Stimulated activated CD4-positive, alpha-beta T cell treated with anti-CD3 and anti-CD28 coated beads, Interleukin-12 subunit alpha, Interleukin-12 subunit beta, amount 100 ng/mL, for 24 hours (primary cell): ENCODE measurements at regions not wholly inside any gene's neighbourhood (a gene's known extent, or its start where the extent isn't known, plus 50 kb on each side); places are given as distances from the start of the nearest gene placed in this dataset.
"Not testable (repeated sequence)": the region's sequence is repeated elsewhere in the genome, so short reads cannot be mapped to it uniquely, and the experiment has no call there.

Source experiments
- DNase-seq, 2 experiments: peaks; one replicate each; pipeline ENCODE4 v3.0.0-alpha.2; 2020; ENCODE audit warnings: low read depth in 2 of 2

- DNase-seq, result no peak
Measured at GRCh38 chr16:52386694-52387093, 160.2 kb downstream of the TOX3 start.

- no peak for DNase-seq
Measured at GRCh38 chr16:52384378-52384777, 162.6 kb downstream of the TOX3 start.

- no peak for DNase-seq
Measured at GRCh38 chr16:52383640-52384292, 163.2 kb downstream of the TOX3 start.

- no peak for DNase-seq
Measured at GRCh38 chr16:52383119-52383518, 163.8 kb downstream of the TOX3 start.

- no peak for DNase-seq
Measured at GRCh38 chr16:52379551-52379950, 167.4 kb downstream of the TOX3 start.

GRCh38 chr16:52376676-52377280 is 170.2 kb downstream of the TOX3 start:
- no peak for DNase-seq

- no peak for DNase-seq
Measured at GRCh38 chr16:52372313-52372712, 174.6 kb downstream of the TOX3 start.

GRCh38 chr16:52368859-52369258 is 178.1 kb downstream of the TOX3 start:
- no peak for DNase-seq

- DNase-seq, result no peak
Measured at GRCh38 chr16:52367821-52368220, 179.1 kb downstream of the TOX3 start.

- DNase-seq, result no peak
Measured at GRCh38 chr16:52366983-52367382, 180.0 kb downstream of the TOX3 start.

GRCh38 chr16:52364500-52364899 is 182.4 kb downstream of the TOX3 start:
- DNase-seq, result no peak

- no peak for DNase-seq
Measured at GRCh38 chr16:52363082-52363481, 183.9 kb downstream of the TOX3 start.

GRCh38 chr16:52357711-52358110 is 189.2 kb downstream of the TOX3 start:
- DNase-seq, result no peak

GRCh38 chr16:52353249-52353648 is 193.7 kb downstream of the TOX3 start:
- no peak for DNase-seq

- no peak for DNase-seq
Measured at GRCh38 chr16:52351451-52351850, 195.5 kb downstream of the TOX3 start.

- no peak for DNase-seq
Measured at GRCh38 chr16:52350031-52350642, 196.8 kb downstream of the TOX3 start.

GRCh38 chr16:52346709-52347108 is 200.2 kb downstream of the TOX3 start:
- no peak for DNase-seq

GRCh38 chr16:52333673-52334072 is 213.3 kb downstream of the TOX3 start:
- DNase-seq, result not testable (repeated sequence)

- DNase-seq, result no peak
Measured at GRCh38 chr16:52320930-52321439, 226.0 kb downstream of the TOX3 start.

GRCh38 chr16:52318302-52319009 is 228.5 kb downstream of the TOX3 start:
- no peak for DNase-seq

- DNase-seq, result no peak
Measured at GRCh38 chr16:52316241-52316640, 230.7 kb downstream of the TOX3 start.

- DNase-seq, result no peak
Measured at GRCh38 chr16:52312716-52313115, 234.2 kb downstream of the TOX3 start.
